NCI-H2171 (cell line): ENCODE measurements at regions not wholly inside any gene's neighbourhood (a gene's known extent, or its start where the extent isn't known, plus 50 kb on each side); places are given as distances from the start of the nearest gene placed in this dataset.

Experiments used
- DNase-seq: peaks from one replicate; lab custom pipeline; 2025; lab: John Stamatoyannopoulos, UW

- DNase-seq: no peak
These were observed 1158.1 kb downstream of the FSTL5 start for GRCh38 chr4:161005746-161006145.

GRCh38 chr4:161008527-161008926, 1155.3 kb downstream of the FSTL5 start:
- no peak for DNase-seq

GRCh38 chr4:161010227-161010626, 1153.6 kb downstream of the FSTL5 start:
- DNase-seq: no peak
